Left ventricle myocardium inferior (tissue), 1 donor: ENCODE measurements at regions not wholly inside any gene's neighbourhood (a gene's known extent, or its start where the extent isn't known, plus 50 kb on each side); places are given as distances from the start of the nearest gene placed in this dataset.

Experiments
- DNase-seq: peaks from one replicate; pipeline ENCODE4 v3.0.0-alpha.2; 2020
- H3K27ac ChIP-seq: fragments of 200-600 bp; replicated peaks from 2 replicates; pipeline ENCODE4 v1.8.0; 2021
- H3K27me3 ChIP-seq: fragments of 200-600 bp; 2 replicates; pipeline ENCODE4 v1.8.0; 2021; ENCODE audit warnings: low read depth
- H3K36me3 ChIP-seq: fragments of 200-600 bp; 2 replicates; pipeline ENCODE4 v1.8.0; 2021
- H3K4me1 ChIP-seq: fragments of 200-600 bp; 2 replicates; pipeline ENCODE4 v1.8.0; 2021
- H3K4me3 ChIP-seq: fragments of 200-600 bp; 2 replicates; pipeline ENCODE4 v1.8.0; 2021; ENCODE audit warnings: mild to moderate bottlenecking, moderate library complexity
- H3K9me3 ChIP-seq: fragments of 200-600 bp; replicated peaks from 2 replicates; pipeline ENCODE4 v1.8.0; 2021
- intact Hi-C: fragments of 100-400 bp; cut with micrococcal nuclease; formaldehyde crosslinking; loops from one replicate; pipeline ENCODE4 v1.11.0; 2022
- TF ChIP-seq, protein P1 (sequence below): fragments of 200-600 bp; IDR thresholded peaks from 2 replicates; pipeline ENCODE4 v1.8.0; 2021; ENCODE audit warnings: antibody characterized with exemption, mild to moderate bottlenecking, borderline replicate concordance
- donor health status: DM: no; HTN: yes; CAD: no; lungs with severe emphysema.

DNA sequence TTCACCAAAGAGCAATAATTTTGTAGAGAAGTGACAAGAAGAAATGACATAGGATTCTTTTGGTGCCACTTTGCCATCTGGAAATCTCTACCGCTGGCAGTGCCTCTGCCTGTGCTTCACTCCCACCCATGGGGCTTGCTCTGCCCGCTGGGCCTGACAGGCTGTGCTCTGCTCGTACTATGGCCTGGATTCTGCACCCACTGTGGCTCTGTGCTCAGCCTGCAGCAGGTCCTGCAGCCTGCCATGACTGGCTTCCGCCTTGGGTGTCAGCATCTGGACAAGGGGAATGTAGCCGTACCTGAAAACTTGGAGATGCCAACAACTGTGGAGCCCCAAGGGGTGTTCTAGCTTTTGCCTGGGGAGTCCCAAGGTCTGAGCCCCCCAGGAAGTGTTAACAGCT lies 792.3 kb downstream of the CDH8 start:
- Histone ChIP-seq H3K4me1 (no peaks in the 10 kb centered on the region), H3K36me3 (no peaks in the 10 kb centered on the region), H3K9me3 (no peaks in the 10 kb centered on the region), H3K27ac (no peak overlapping the region), H3K27me3 (no peaks in the 10 kb centered on the region), H3K4me3 (no peak overlapping the region)
- no peak for DNase-seq
- TF ChIP-seq, protein P1, sequence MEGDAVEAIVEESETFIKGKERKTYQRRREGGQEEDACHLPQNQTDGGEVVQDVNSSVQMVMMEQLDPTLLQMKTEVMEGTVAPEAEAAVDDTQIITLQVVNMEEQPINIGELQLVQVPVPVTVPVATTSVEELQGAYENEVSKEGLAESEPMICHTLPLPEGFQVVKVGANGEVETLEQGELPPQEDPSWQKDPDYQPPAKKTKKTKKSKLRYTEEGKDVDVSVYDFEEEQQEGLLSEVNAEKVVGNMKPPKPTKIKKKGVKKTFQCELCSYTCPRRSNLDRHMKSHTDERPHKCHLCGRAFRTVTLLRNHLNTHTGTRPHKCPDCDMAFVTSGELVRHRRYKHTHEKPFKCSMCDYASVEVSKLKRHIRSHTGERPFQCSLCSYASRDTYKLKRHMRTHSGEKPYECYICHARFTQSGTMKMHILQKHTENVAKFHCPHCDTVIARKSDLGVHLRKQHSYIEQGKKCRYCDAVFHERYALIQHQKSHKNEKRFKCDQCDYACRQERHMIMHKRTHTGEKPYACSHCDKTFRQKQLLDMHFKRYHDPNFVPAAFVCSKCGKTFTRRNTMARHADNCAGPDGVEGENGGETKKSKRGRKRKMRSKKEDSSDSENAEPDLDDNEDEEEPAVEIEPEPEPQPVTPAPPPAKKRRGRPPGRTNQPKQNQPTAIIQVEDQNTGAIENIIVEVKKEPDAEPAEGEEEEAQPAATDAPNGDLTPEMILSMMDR = no peak
- intact Hi-C loops = no loop called here

DNA sequence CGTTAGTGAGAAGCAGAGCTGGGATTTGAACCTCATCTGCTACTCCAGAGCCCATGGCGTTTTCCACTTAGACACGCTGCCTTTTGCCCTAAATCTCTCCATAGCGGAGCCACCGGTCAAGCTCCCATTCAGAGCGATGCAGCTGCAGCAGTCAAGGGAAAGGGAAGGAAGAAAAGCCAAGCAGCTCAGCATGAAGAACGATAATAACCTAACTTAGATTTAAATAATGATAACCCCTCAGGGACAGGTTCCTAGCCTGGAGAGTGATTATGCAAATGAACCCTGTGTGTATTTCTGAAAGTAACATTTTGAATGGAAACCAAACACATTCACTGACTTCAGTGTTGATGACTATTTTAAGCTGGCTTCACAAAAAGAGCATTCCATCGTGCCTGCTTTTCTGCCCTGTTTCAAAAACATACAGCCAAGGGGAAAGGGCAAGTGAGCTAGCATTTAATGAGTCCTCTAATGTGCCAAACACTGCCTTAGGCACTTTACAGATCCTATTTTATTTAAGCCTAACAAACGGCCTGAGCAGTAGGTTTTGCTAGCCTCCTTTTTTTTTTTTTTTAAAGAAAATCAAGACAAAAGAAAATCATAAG lies 798.3 kb downstream of the CDH8 start:
- no peak overlapping the region for H3K27ac ChIP-seq
- TF ChIP-seq, protein P1 = no peak
- H3K36me3 ChIP-seq = no peaks in the 10 kb centered on the region
- H3K27me3 ChIP-seq = no peaks in the 10 kb centered on the region
- H3K4me3 ChIP-seq = no peak overlapping the region
- H3K4me1 ChIP-seq = no peaks in the 10 kb centered on the region
- intact Hi-C loops = no loop called here
- no peaks in the 10 kb centered on the region for H3K9me3 ChIP-seq
- no peak for DNase-seq

DNA sequence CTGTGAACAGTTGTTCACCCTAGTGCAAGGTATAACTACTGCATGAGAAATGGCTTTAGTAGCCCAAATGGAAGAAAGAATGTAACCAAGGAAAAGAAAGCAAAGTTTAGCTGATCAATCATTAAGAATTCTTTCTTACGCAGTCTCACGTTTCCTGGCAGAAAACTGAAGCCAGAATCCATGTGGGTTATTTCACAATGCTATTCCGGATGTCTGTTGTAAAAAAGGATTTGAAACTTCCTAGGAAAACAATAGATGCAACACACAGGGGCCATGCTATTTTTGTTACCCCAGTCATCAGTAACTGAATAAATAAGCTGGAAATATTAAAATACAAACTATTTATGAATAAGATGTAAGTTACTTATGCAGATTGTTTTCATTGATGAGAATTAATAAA lies 802.5 kb downstream of the CDH8 start:
- no peak overlapping the region for H3K27ac ChIP-seq
- H3K4me1 ChIP-seq = no peaks in the 10 kb centered on the region
- TF ChIP-seq, protein P1 = no peak
- no peaks in the 10 kb centered on the region for H3K9me3 ChIP-seq
- intact Hi-C loops = no loop called here
- no peak overlapping the region for H3K4me3 ChIP-seq
- no peaks in the 10 kb centered on the region for H3K36me3 ChIP-seq
- DNase-seq = no peak
- no peaks in the 10 kb centered on the region for H3K27me3 ChIP-seq

DNA sequence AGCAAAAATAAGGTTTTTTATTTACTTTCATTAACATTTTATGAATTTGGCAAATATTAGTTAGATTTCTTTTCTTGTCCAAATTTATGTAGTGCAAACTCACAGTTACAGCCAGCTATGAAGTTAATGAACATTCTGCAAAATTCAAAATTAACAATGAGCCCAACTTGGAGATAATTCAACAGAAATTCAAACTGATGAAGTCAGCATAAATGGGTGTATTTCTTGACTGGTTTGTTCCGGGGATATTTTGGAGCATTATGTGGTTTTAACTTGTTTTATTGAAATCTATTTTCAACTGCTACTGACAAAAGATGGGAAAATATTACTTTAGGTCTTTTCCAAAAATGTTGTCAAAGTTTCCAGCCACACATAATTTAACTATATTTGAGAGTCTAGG lies 807.9 kb downstream of the CDH8 start:
- Histone ChIP-seq H3K27ac (no peak overlapping the region), H3K36me3 (no peaks in the 10 kb centered on the region), H3K9me3 (no peaks in the 10 kb centered on the region), H3K4me3 (no peak overlapping the region), H3K27me3 (no peaks in the 10 kb centered on the region), H3K4me1 (no peaks in the 10 kb centered on the region)
- DNase-seq = no peak
- intact Hi-C loops = no loop called here
- TF ChIP-seq, protein P1 = no peak

DNA sequence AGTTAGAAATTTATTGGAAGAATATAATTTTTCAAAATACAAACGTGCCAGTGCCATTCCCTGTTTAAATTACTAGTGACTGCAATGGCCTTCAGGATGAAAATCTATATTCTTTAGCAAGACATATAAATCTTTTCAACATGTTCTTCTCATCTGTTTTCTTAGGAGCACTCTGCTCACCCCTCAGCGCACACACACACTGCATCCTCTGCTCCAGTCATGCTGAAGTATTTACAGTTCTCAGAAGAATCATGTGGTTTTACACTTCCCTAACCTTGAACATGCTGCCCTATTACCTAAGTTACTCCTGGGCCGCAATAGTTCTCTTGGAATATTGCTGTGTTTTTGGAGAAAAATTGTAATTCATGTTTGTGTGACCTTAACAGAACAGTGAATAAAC lies 820.6 kb downstream of the CDH8 start:
- Histone ChIP-seq H3K27me3 (no peaks in the 10 kb centered on the region), H3K36me3 (no peaks in the 10 kb centered on the region), H3K27ac (no peak overlapping the region), H3K9me3 (no peaks in the 10 kb centered on the region), H3K4me1 (no peaks in the 10 kb centered on the region), H3K4me3 (no peak overlapping the region)
- DNase-seq = no peak
- intact Hi-C loops = no loop called here
- TF ChIP-seq, protein P1 = no peak
